ENCODE measurements at regions not wholly inside any gene's neighbourhood (a gene's known extent, or its start where the extent isn't known, plus 50 kb on each side); places are given as distances from the start of the nearest gene placed in this dataset.

- Histone ChIP-seq H3K4me3 (no peak overlapping the region), H3K9me3 (replicated peaks; ENCODE audit: control insufficient read depth, insufficient read depth, low read length) (no peaks in the 10 kb centered on the region), H3K79me2 (ENCODE audit: control insufficient read depth, insufficient read depth, low read length) (no peaks in the 10 kb centered on the region), H3K27me3 (replicated peaks in 1 of 2; ENCODE audit: control insufficient read depth in 2 of 2, insufficient read depth in 2 of 2, low read length in 1 of 2) (no peaks in the 10 kb centered on the region), H3K4me1 (ENCODE audit: control insufficient read depth, insufficient read depth, low read length) (no peaks in the 10 kb centered on the region), H2AFZ (ENCODE audit: control insufficient read depth, low read depth, low read length) (no peak overlapping the region), H4K20me1 (ENCODE audit: control insufficient read depth, insufficient read depth) (no peaks in the 10 kb centered on the region), H3K9ac (ENCODE audit: control insufficient read depth, insufficient read depth, low read length) (no peak overlapping the region), H3K36me3 (ENCODE audit: control insufficient read depth in 2 of 2, insufficient read depth in 2 of 2, low read length in 1 of 2) (no peaks in the 10 kb centered on the region), H3K4me2 (ENCODE audit: control insufficient read depth, insufficient read depth) (no peak overlapping the region), H3K27ac (ENCODE audit: control insufficient read depth, insufficient read depth) (no peak overlapping the region)
- in situ Hi-C loops (cut with MboI): no loop called here
- FAIRE-seq (no peak), ATAC-seq (no peak), DNase-seq (ENCODE audit: low read depth, low spot score) (no peak)
- 4% methylated on average over 1 of the region's 1 CpG for WGBS (ENCODE audit: insufficient coverage, insufficient replicate concordance, low lambda C conversion rate, missing lambda C conversion rate)
- ChIA-PET SMC1A (ENCODE audit: uncharacterized antibody, unreplicated experiment) (no interaction called here), RAD21 (ENCODE audit: unreplicated experiment) (no interaction called here), CTCF (no interaction called here), POLR2A (no interaction called here)
- no peak for TF ChIP-seq HDGF (IDR thresholded peaks at IDR 0.05)
- no peak for TF ChIP-seq YBX1 (IDR thresholded peaks at IDR 0.05)
- TF ChIP-seq ZNF622 (IDR thresholded peaks at IDR 0.05): no peak
- no TSS peak for BruUV-seq (replicated peaks)
- intact Hi-C loops (cut with micrococcal nuclease; ENCODE audit: unreplicated experiment): no loop called here
Measured at GRCh38 chr11:97977726-97978125, 1043.0 kb upstream of the CNTN5 start.

GRCh38 chr11:97979741-97980140 lies 1041.0 kb upstream of the CNTN5 start:
- no peaks in the 10 kb centered on the region for H3K27me3 ChIP-seq (replicated peaks in 1 of 2; ENCODE audit: control insufficient read depth in 2 of 2, insufficient read depth in 2 of 2, low read length in 1 of 2)
- DNase-seq (ENCODE audit: low read depth, low spot score) (no peak), FAIRE-seq (no peak), ATAC-seq (no peak)
- H3K9me3 ChIP-seq (replicated peaks; ENCODE audit: control insufficient read depth, insufficient read depth, low read length): no peaks in the 10 kb centered on the region
- H3K4me3 ChIP-seq: no peak overlapping the region
- ChIA-PET SMC1A (ENCODE audit: uncharacterized antibody, unreplicated experiment) (no interaction called here), RAD21 (ENCODE audit: unreplicated experiment) (no interaction called here), CTCF (no interaction called here), POLR2A (no interaction called here)
- no peak overlapping the region for H3K27ac ChIP-seq (ENCODE audit: control insufficient read depth, insufficient read depth)
- in situ Hi-C loops (cut with MboI): no loop called here
- 24% methylated on average over 2 of the region's 2 CpGs for WGBS (ENCODE audit: insufficient coverage, insufficient replicate concordance, low lambda C conversion rate, missing lambda C conversion rate)
- no peaks in the 10 kb centered on the region for H3K4me1 ChIP-seq (ENCODE audit: control insufficient read depth, insufficient read depth, low read length)
- no peak overlapping the region for H3K4me2 ChIP-seq (ENCODE audit: control insufficient read depth, insufficient read depth)
- H2AFZ ChIP-seq (ENCODE audit: control insufficient read depth, low read depth, low read length): no peak overlapping the region
- no peaks in the 10 kb centered on the region for H3K79me2 ChIP-seq (ENCODE audit: control insufficient read depth, insufficient read depth, low read length)
- intact Hi-C loops (cut with micrococcal nuclease; ENCODE audit: unreplicated experiment): no loop called here
- H4K20me1 ChIP-seq (ENCODE audit: control insufficient read depth, insufficient read depth): no peaks in the 10 kb centered on the region
- H3K9ac ChIP-seq (ENCODE audit: control insufficient read depth, insufficient read depth, low read length): no peak overlapping the region
- no peaks in the 10 kb centered on the region for H3K36me3 ChIP-seq (ENCODE audit: control insufficient read depth in 2 of 2, insufficient read depth in 2 of 2, low read length in 1 of 2)
- BruUV-seq (replicated peaks): no TSS peak
- TF ChIP-seq GATAD2B (conservative IDR thresholded peaks at IDR 0.05; ENCODE audit: low read depth) (no peak), SIX5 (IDR thresholded peaks at IDR 0.05; ENCODE audit: low read depth, low read length, severe bottlenecking) (no peak), E2F4 (IDR thresholded peaks at IDR 0.05; ENCODE audit: low read depth, low read length) (no peak), USF1 (IDR thresholded peaks at IDR 0.05; ENCODE audit: borderline replicate concordance, extremely low read length, insufficient read depth, low read depth, low read length) (no peak), IRF4 (IDR thresholded peaks at IDR 0.05; ENCODE audit: low read depth, low read length) (no peak), E2F8 (IDR thresholded peaks at IDR 0.05; ENCODE audit: low read depth, partially characterized antibody) (no peak), BHLHE40 (IDR thresholded peaks at IDR 0.05; ENCODE audit: borderline replicate concordance in 1 of 2, low read depth in 2 of 2, low read length in 1 of 2) (no peak), ZBTB4 (CRISPR knock-in tag; IDR thresholded peaks at IDR 0.05) (no peak)

Measured in GM12878 (cell line).